ENCODE measurements at regions not wholly inside any gene's neighbourhood (a gene's known extent, or its start where the extent isn't known, plus 50 kb on each side); places are given as distances from the start of the nearest gene placed in this dataset.

DNA sequence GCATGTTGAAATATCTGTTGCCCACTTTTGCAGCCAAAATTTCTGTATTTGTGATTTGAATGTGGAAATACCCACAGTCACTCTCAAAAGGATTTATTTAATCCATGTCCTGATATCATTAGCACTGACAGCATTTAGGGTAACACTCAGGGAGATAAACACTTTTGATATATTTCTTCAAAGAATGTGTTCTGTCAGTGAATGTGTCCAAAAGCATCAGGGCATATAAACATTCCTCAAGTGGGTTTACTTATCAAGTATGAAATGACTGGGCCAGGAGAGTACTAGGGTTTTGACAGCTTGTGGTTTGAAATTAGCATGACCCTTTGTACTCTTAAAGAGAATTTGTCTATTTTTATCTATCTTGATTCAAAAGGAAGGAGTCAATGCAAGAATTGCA lies 1302.1 kb upstream of the ADGRL2 start:
- TF ChIP-seq CTCF (IDR thresholded peaks at IDR 0.05) (no peak), POLR2A (IDR thresholded peaks at IDR 0.05) (no peak)

Data from right lobe of liver (tissue), 4 donors.